Neural progenitor cell (in vitro differentiated cells): ENCODE measurements at regions not wholly inside any gene's neighbourhood (a gene's known extent, or its start where the extent isn't known, plus 50 kb on each side); places are given as distances from the start of the nearest gene placed in this dataset.

Source experiments
- CTCF ChIP-seq: fragments of 200-600 bp; sonication (generic); IDR thresholded peaks from 2 replicates; pipeline ENCODE4 v1.5.1; 2017; ENCODE audit warnings: antibody characterized with exemption, mild to moderate bottlenecking
- EZH2 ChIP-seq: fragments of 200-600 bp; sonication (generic); IDR thresholded peaks from 2 replicates; pipeline ENCODE4 v1.6.1; 2017; ENCODE audit warnings: antibody characterized with exemption, mild to moderate bottlenecking, moderate library complexity

GRCh38 chr21:20519076-20519475, 479.1 kb upstream of the NCAM2 start:
- TF ChIP-seq CTCF (no peak), EZH2 (no peak)
